Stimulated activated naive CD8-positive, alpha-beta T cell treated with anti-CD3 and anti-CD28 coated beads, Interleukin-15, amount 100 ng/mL, for 72 hours (primary cell): ENCODE measurements at regions not wholly inside any gene's neighbourhood (a gene's known extent, or its start where the extent isn't known, plus 50 kb on each side); places are given as distances from the start of the nearest gene placed in this dataset.

Source experiments
- ATAC-seq: fragments of 150-1000 bp; cut with Tn5 transposase; 2 replicates; pipeline ENCODE4 v1.10.0; 2021; ENCODE audit warnings: mild to moderate bottlenecking, moderate library complexity
- DNase-seq, 2 donors: peaks; one replicate each; pipeline ENCODE4 v3.0.0; 2021 to 2022
- H3K27ac Mint-ChIP-seq, 2 donors: one replicate each; pipeline ENCODE4 v1.8.0; 2022; ENCODE audit warnings: mild to moderate bottlenecking in 2 of 2, mixed read lengths in 2 of 2, moderate library complexity in 2 of 2
- H3K27me3 Mint-ChIP-seq: one replicate; pipeline ENCODE4 v1.8.0; 2022; ENCODE audit warnings: mixed read lengths
- H3K4me1 Mint-ChIP-seq: one replicate; pipeline ENCODE4 v1.8.0; 2022; ENCODE audit warnings: mild to moderate bottlenecking, mixed read lengths
- H3K4me3 Mint-ChIP-seq, 2 donors: one replicate each; pipeline ENCODE4 v1.8.0; 2022; ENCODE audit warnings: mild to moderate bottlenecking in 2 of 2, mixed read lengths in 2 of 2, moderate library complexity in 1 of 2
- H3K9me3 Mint-ChIP-seq, 2 donors: one replicate each; pipeline ENCODE4 v1.8.0; 2022; ENCODE audit warnings: mixed read lengths in 2 of 2

GRCh38 chr18:44051026-44051425, 629.7 kb upstream of the SETBP1 start:
- Mint-ChIP-seq H3K4me1 (no peaks in the 10 kb centered on the region), H3K4me3 (no peak overlapping the region), H3K27me3 (no peaks in the 10 kb centered on the region), H3K9me3 (peaks cover 0 to 7% of the 10 kb centered on the region in 2 donors), H3K27ac (no peak overlapping the region)
- ATAC-seq (no peak), DNase-seq (no peak)

- Mint-ChIP-seq H3K4me3 (no peak overlapping the region), H3K9me3 (peaks cover 5 to 7% of the 10 kb centered on the region in 2 donors), H3K27ac (no peak overlapping the region), H3K27me3 (no peaks in the 10 kb centered on the region), H3K4me1 (no peaks in the 10 kb centered on the region)
- DNase-seq: no peak
- ATAC-seq: no peak
These were observed 626.2 kb upstream of the SETBP1 start for GRCh38 chr18:44054514-44054913.

DNA sequence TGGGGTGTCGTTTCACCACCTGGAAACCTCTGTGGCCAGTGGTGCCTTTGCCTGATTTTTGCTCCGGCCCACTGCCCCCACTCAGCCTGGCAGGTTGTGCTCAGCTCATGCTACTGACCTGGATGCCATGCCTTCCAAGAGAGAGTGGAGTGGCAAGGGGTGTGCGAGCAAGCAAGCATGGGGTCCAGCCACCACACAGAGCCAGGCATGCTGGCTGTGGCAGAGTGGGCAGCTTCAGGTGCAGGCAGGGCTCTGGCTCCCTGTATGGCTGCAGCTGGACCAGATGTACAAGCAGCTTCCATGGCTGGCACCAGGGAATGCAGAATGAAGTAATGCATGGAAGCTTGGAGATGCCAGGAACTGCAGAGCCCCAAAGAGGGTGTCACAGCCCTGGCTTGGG, 620.5 kb upstream of the SETBP1 start:
- peaks cover 0 to 5% of the 10 kb centered on the region in 2 donors for H3K9me3 Mint-ChIP-seq
- H3K27me3 Mint-ChIP-seq: no peaks in the 10 kb centered on the region
- H3K4me3 Mint-ChIP-seq: no peak overlapping the region
- H3K4me1 Mint-ChIP-seq: no peaks in the 10 kb centered on the region
- peak; percentile 15 for ATAC-seq
- no peak overlapping the region for H3K27ac Mint-ChIP-seq
- DNase-seq: no peak

DNA sequence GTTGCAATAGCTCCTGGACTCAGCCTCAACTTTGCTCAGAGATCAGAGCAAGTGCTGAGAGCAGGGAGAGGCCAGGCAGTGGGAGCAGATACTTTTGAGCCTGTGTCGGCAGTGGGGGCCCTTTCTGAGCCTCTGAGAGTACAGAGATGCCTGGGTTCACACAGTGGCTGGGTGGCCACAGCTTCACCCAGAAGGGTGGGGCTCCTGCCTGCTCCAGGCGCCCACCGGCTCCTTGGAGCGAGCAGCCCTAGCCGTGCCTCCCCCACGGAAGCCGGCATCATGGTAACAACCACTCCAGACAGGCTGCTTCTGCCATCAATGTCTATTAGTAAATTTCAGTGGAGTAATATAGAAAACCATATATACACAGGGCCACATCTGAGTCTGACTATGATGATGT, 619.2 kb upstream of the SETBP1 start:
- Mint-ChIP-seq H3K9me3 (peaks cover 0 to 5% of the 10 kb centered on the region in 2 donors), H3K27ac (no peak overlapping the region), H3K4me1 (no peaks in the 10 kb centered on the region), H3K27me3 (no peaks in the 10 kb centered on the region), H3K4me3 (no peak overlapping the region)
- ATAC-seq (no peak), DNase-seq (no peak)

GRCh38 chr18:44062345-44062744, 618.3 kb upstream of the SETBP1 start:
- ATAC-seq: no peak

DNA sequence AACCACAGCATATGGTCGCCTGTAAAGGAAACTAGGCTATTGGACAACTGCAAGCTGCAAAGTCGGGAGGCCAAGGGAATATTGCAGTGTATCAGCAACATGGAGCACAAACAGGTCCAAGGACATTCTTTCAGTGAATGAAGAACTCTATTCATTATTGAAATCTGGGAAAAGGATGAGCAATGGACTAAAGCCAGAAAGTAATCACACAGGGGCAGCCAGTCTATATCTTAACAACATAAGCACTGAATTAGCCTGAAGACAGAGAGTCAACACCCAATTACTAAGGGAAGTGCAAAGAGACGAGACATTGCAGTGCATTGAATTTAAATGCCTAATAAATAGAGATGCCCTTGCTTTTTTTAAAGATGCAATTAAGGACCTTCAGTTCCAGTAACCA, 615.5 kb upstream of the SETBP1 start:
- H3K9me3 Mint-ChIP-seq: no peaks in the 10 kb centered on the region

More at GRCh38 chr18:44062345-44062744, 618.3 kb upstream of the SETBP1 start:
- no peaks in the 10 kb centered on the region for H3K4me1 Mint-ChIP-seq
- no peak overlapping the region for H3K4me3 Mint-ChIP-seq
- DNase-seq: no peak
- H3K9me3 Mint-ChIP-seq: peaks cover 0 to 5% of the 10 kb centered on the region in 2 donors
- no peak overlapping the region for H3K27ac Mint-ChIP-seq
- no peaks in the 10 kb centered on the region for H3K27me3 Mint-ChIP-seq

GRCh38 chr18:44066541-44066940, 614.1 kb upstream of the SETBP1 start:
- no peaks in the 10 kb centered on the region for H3K9me3 Mint-ChIP-seq
- peak overlapping the region in 1 of 2 donors; percentile 57 for H3K27ac Mint-ChIP-seq
- ATAC-seq (no peak), DNase-seq (no peak)
- no peaks in the 10 kb centered on the region for H3K4me1 Mint-ChIP-seq
- H3K27me3 Mint-ChIP-seq: no peaks in the 10 kb centered on the region
- H3K4me3 Mint-ChIP-seq: no peak overlapping the region

More for the DNA sequence above, 615.5 kb upstream of the SETBP1 start:
- no peak for ATAC-seq
- Mint-ChIP-seq H3K27me3 (no peaks in the 10 kb centered on the region), H3K4me1 (no peaks in the 10 kb centered on the region), H3K4me3 (no peak overlapping the region), H3K27ac (no peak overlapping the region)
- no peak for DNase-seq

DNA sequence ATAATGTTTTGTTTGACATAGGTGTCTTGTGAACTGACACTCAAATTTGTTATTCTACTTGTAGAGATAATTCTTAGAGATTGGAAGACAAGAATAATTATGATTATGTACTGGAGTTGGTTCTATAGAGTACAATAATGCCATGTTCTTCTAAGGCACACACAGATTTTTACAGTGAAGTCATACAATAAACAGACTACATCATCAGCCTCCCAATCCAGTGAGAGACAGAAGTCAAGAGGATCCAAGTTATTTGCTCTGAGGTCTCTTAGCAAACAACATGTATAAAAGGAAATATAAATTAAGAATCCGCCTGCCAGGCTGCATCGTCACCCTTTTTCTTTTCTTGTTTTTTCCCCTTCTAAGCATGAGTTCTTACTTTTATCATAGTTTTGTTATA, 613.5 kb upstream of the SETBP1 start:
- no peaks in the 10 kb centered on the region for H3K4me1 Mint-ChIP-seq
- no peaks in the 10 kb centered on the region for H3K9me3 Mint-ChIP-seq

DNA sequence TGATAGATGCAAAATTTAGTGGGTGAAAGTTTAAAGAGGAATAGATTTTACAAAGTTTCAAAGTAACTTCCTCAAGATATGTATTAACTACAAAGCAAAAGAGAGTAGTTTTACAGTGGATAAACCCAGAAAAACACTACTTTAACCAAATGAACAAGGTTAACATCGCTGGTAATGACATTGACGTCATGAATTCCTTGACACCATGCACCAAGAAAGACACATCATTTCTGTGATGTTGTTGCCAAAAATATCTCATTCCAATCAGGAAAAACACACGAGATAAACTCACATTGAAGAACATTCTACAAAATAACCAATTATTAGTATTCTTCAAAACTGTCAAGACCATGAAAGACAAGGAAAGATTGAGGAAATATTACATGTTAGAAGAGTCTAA, 605.6 kb upstream of the SETBP1 start:
- Mint-ChIP-seq H3K4me1 (no peaks in the 10 kb centered on the region), H3K27me3 (no peaks in the 10 kb centered on the region), H3K27ac (no peak overlapping the region), H3K4me3 (no peak overlapping the region), H3K9me3 (no peaks in the 10 kb centered on the region)
- DNase-seq (no peak), ATAC-seq (no peak)

More for the DNA sequence above, 613.5 kb upstream of the SETBP1 start:
- no peaks in the 10 kb centered on the region for H3K27me3 Mint-ChIP-seq
- no peak overlapping the region for H3K27ac Mint-ChIP-seq
- H3K4me3 Mint-ChIP-seq: no peak overlapping the region
- no peak for DNase-seq
- no peak for ATAC-seq

DNA sequence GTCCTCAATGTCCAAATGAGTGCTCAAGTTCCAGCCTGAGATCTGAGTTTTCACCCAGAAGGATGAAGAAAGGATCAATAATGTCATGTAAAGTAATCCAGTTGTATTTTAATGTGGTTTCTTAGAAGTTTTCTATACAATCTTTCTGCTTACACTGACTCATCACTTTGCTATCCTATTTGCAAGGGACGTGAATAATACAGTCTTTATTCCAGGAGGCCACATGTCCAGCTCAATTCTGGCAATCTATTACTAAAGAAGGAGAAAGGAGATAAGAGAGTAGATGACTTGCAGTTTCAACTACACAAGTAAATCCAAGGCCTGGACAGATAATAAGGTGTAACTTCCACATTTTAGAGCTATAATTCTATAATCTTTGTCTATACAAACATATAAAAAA, 601.1 kb upstream of the SETBP1 start:
- no peak overlapping the region for H3K4me3 Mint-ChIP-seq
- H3K4me1 Mint-ChIP-seq: no peaks in the 10 kb centered on the region
- no peak for DNase-seq
- no peaks in the 10 kb centered on the region for H3K9me3 Mint-ChIP-seq
- no peak for ATAC-seq
- H3K27ac Mint-ChIP-seq: no peak overlapping the region
- no peaks in the 10 kb centered on the region for H3K27me3 Mint-ChIP-seq

GRCh38 chr18:44080054-44080453, 600.6 kb upstream of the SETBP1 start:
- no peak for DNase-seq
- no peaks in the 10 kb centered on the region for H3K27me3 Mint-ChIP-seq
- no peaks in the 10 kb centered on the region for H3K4me1 Mint-ChIP-seq
- ATAC-seq: no peak
- H3K27ac Mint-ChIP-seq: no peak overlapping the region
- no peak overlapping the region for H3K4me3 Mint-ChIP-seq
- no peaks in the 10 kb centered on the region for H3K9me3 Mint-ChIP-seq

DNA sequence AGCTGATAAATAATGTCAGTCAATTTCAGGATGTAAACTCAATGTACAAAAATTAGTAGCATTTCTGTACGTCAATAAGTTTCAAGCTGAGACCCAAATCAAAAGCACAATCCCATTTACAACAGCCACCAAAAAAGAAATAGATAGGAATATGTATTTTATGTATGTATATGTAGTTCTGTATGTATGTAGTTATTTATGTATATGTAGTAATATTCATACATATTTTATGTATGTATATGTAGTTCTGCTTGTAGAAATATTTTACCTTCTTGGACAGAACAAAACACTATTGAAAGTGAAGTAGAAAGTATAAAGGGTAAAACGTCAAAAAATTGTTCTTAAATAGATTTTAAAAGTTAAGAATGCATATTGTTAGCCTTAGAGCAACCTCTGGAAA, 591.0 kb upstream of the SETBP1 start:
- no peak for ATAC-seq

DNA sequence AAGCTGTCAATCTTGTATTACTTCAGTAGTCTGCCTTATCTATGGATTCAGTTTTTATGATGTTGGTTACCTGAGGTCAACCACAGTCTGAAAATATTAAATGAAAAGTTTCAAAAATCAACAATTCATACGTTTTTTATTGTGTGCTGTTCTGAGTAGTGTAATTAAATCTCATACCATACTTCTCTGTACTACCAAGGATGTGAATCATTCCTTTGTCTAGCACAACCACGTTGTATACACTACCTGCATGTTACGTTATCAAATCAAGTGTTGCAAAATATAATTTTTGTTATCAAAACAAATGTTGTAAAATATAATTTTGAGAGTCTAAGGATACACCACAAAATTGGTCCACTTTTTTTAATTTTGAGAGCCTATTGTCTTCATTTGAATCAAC, 590.2 kb upstream of the SETBP1 start:
- no peak overlapping the region for H3K27ac Mint-ChIP-seq
- peaks cover 0 to 20% of the 10 kb centered on the region in 2 donors for H3K9me3 Mint-ChIP-seq
- H3K4me3 Mint-ChIP-seq: no peak overlapping the region
- H3K27me3 Mint-ChIP-seq: no peaks in the 10 kb centered on the region
- no peak for DNase-seq
- no peaks in the 10 kb centered on the region for H3K4me1 Mint-ChIP-seq
- no peak for ATAC-seq

More for the DNA sequence above, 591.0 kb upstream of the SETBP1 start:
- no peaks in the 10 kb centered on the region for H3K4me1 Mint-ChIP-seq
- H3K27me3 Mint-ChIP-seq: no peaks in the 10 kb centered on the region
- peaks cover 0 to 13% of the 10 kb centered on the region in 2 donors for H3K9me3 Mint-ChIP-seq
- H3K4me3 Mint-ChIP-seq: no peak overlapping the region
- no peak overlapping the region for H3K27ac Mint-ChIP-seq
- DNase-seq: no peak

- H3K27ac Mint-ChIP-seq: no peak overlapping the region
- no peaks in the 10 kb centered on the region for H3K4me1 Mint-ChIP-seq
- no peak for ATAC-seq
- no peak for DNase-seq
- H3K9me3 Mint-ChIP-seq: peaks cover 6 to 25% of the 10 kb centered on the region in 2 donors
- H3K27me3 Mint-ChIP-seq: no peaks in the 10 kb centered on the region
- H3K4me3 Mint-ChIP-seq: no peak overlapping the region
These were observed 587.4 kb upstream of the SETBP1 start for GRCh38 chr18:44093253-44093652.

DNA sequence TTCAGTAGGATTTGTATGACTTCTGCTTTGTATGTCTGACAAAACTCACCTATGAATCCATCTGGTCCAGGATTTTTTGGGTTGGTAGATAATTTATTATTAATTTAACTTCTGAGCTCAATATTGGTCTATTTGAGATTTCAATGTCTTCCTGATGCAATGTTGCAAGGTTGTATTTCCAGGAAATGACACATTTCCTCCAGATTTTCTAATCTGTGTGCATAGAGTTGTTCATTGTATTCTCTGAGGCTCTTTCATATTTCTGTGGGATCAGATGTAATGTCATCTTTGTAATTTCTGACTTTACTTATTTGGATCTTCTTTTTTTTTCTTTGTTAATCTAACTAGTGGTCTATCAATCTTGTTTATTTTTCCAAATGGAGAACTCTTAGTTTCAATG, 584.7 kb upstream of the SETBP1 start:
- H3K4me1 Mint-ChIP-seq: no peaks in the 10 kb centered on the region
- no peak overlapping the region for H3K27ac Mint-ChIP-seq
- no peaks in the 10 kb centered on the region for H3K27me3 Mint-ChIP-seq
- DNase-seq (no peak), ATAC-seq (no peak)
- H3K4me3 Mint-ChIP-seq: no peak overlapping the region
- peaks cover 6 to 26% of the 10 kb centered on the region in 2 donors for H3K9me3 Mint-ChIP-seq

- ATAC-seq (no peak), DNase-seq (no peak)
- Mint-ChIP-seq H3K27me3 (no peaks in the 10 kb centered on the region), H3K27ac (no peak overlapping the region), H3K4me3 (no peak overlapping the region), H3K4me1 (no peaks in the 10 kb centered on the region), H3K9me3 (peaks cover 11 to 26% of the 10 kb centered on the region in 2 donors)
These were observed 582.1 kb upstream of the SETBP1 start for GRCh38 chr18:44098551-44099098.

GRCh38 chr18:44107187-44107586, 573.5 kb upstream of the SETBP1 start:
- no peak overlapping the region for H3K27ac Mint-ChIP-seq

More at GRCh38 chr18:44107187-44107586, 573.5 kb upstream of the SETBP1 start:
- DNase-seq: no peak
- Mint-ChIP-seq H3K4me1 (no peaks in the 10 kb centered on the region), H3K27me3 (no peaks in the 10 kb centered on the region), H3K9me3 (peaks cover 0 to 13% of the 10 kb centered on the region in 2 donors), H3K4me3 (no peak overlapping the region)
- ATAC-seq: peak; percentile 26
